Lower leg skin (tissue), 4 donors: ENCODE measurements at regions not wholly inside any gene's neighbourhood (a gene's known extent, or its start where the extent isn't known, plus 50 kb on each side); places are given as distances from the start of the nearest gene placed in this dataset.

Source experiments
- DNase-seq, 2 donors: peaks; one replicate each; pipeline ENCODE4 v3.0.0-alpha.2; 2019; ENCODE audit warnings: low spot score in 2 of 2
- H3K4me3 ChIP-seq: fragments of 200-600 bp; sonication (generic); 2 replicates; pipeline ENCODE4 v1.5.1; 2017; ENCODE audit warnings: mild to moderate bottlenecking, low read depth; ENCODE audit not compliant: poor library complexity, severe bottlenecking
- POLR2A ChIP-seq, 2 donors: fragments of 450-650 bp; IDR thresholded peaks; one replicate each; pipeline ENCODE4 v1.6.1; 2016 to 2017; ENCODE audit warnings: antibody characterized with exemption in 2 of 2, mild to moderate bottlenecking in 1 of 2, moderate library complexity in 1 of 2
- WGBS, 2 donors: methylation state at CpG; one replicate each; pipeline ENCODE4 v1.1.5; 2018; 5-methylcytosine and 5-hydroxymethylcytosine counted together
- intact Hi-C: fragments of 100-400 bp; cut with DNase I; formaldehyde crosslinking; loops from one replicate; pipeline ENCODE4 v1.15.0; 2023; ENCODE audit warnings: low total_unique reads
- TF ChIP-seq, protein P1 (sequence below), 3 donors: fragments of 450-650 bp; IDR thresholded peaks; one replicate each; pipeline ENCODE4 v1.5.1; 2016; ENCODE audit warnings: antibody characterized with exemption in 3 of 3, mild to moderate bottlenecking in 3 of 3, moderate library complexity in 2 of 3

DNA sequence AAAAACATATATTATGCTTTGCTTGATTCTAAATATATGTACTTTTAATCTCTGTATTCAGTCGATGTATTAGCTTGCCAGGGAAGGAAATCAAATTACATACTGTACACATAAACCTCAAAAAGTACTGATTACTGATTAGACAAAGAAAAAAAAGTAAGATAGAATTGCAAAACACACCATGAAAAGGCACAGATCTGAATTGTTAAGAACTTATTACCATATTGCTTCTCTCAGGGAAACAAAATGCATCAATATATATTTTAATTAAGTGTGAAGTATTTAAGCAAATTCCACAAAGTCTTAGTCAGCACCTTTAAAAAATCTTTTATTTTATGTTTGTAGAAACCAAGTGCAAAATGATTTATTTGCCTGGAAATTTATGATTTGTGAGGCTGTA is 309.3 kb downstream of the RNF144A start:
- intact Hi-C loops: no loop called here

DNA sequence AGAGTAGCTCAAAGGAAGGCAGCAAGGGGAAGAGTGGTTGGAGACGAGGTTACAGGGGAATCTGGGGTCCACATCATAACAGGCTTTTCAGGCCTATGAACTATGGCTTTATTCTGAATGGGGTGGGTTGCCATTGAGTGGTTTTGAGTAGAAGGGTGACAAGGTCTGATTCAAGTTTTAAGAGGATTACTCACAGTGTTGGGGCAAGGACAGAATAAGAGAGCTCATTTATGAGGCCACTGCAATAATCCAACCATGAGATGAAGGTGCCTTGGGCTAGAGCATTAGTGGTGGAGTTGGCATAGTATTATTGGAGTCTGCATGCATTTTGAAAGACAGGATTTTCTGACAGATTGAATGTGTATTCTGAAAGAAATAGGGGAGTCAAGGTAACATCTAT is 315.9 kb downstream of the RNF144A start:
- TF ChIP-seq, protein P1, sequence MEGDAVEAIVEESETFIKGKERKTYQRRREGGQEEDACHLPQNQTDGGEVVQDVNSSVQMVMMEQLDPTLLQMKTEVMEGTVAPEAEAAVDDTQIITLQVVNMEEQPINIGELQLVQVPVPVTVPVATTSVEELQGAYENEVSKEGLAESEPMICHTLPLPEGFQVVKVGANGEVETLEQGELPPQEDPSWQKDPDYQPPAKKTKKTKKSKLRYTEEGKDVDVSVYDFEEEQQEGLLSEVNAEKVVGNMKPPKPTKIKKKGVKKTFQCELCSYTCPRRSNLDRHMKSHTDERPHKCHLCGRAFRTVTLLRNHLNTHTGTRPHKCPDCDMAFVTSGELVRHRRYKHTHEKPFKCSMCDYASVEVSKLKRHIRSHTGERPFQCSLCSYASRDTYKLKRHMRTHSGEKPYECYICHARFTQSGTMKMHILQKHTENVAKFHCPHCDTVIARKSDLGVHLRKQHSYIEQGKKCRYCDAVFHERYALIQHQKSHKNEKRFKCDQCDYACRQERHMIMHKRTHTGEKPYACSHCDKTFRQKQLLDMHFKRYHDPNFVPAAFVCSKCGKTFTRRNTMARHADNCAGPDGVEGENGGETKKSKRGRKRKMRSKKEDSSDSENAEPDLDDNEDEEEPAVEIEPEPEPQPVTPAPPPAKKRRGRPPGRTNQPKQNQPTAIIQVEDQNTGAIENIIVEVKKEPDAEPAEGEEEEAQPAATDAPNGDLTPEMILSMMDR (IDR thresholded peaks at IDR 0.05): no peak
- 44 to 91% methylated on average over 1 of the region's 1 CpG for WGBS, 2 donors
- intact Hi-C loops: no loop called here

More for the DNA sequence above, 309.3 kb downstream of the RNF144A start:
- TF ChIP-seq, protein P1 (IDR thresholded peaks at IDR 0.05): no peak
- TF ChIP-seq POLR2A (IDR thresholded peaks at IDR 0.05): no peak
- no peak overlapping the region for H3K4me3 ChIP-seq
- no peak for DNase-seq
- 8 to 18% methylated on average over 1 of the region's 1 CpG for WGBS, 2 donors

DNA sequence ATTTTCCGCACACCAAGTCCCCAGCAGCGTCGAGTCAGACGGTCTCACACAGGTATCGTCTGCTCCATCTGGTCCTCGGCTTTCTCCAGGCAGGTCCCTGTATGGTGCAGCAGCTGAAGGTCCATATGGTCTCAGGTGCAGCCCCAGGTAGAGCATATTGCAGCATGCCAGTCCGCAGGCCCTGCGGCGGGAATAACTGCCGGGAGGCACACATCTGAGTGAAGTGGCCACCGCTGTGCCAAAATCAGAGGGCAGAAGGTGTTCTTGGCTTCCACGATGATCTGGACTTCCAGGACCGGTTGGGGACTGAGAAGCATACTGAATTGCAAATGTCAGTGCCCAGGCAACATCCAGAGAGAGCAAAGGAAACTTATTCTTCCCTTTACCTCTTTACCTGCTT is 320.3 kb downstream of the RNF144A start:
- H3K4me3 ChIP-seq: no peak overlapping the region
- TF ChIP-seq, protein P1 (IDR thresholded peaks at IDR 0.05): no peak
- TF ChIP-seq POLR2A (IDR thresholded peaks at IDR 0.05): no peak
- WGBS, 2 donors: 90 to 92% methylated on average over 13 of the region's 13 CpGs
- DNase-seq: no peak
- intact Hi-C loops: no loop called here

More for the DNA sequence above, 315.9 kb downstream of the RNF144A start:
- no peak for DNase-seq
- no peak overlapping the region for H3K4me3 ChIP-seq

DNA sequence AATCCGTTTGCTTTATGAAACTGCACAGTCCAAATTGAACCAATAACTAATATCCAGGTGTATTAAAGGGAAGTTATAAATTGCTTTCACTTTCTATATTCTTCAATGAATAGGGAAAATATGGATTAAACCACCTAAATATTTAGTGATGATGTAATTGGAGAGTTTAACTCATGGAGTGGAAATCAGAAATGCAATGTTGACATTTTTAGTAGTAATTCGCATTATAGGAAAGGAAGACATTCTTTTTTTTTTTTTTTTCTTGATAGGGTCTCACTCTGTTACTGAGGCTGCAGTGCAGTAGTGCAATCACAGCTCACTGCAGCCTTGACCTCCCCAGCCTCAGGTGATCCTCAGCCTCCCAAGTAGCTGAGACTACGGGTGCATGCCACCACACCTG is 321.9 kb downstream of the RNF144A start:
- no peak overlapping the region for H3K4me3 ChIP-seq
- 74 to 81% methylated on average over 3 of the region's 3 CpGs for WGBS, 2 donors
- TF ChIP-seq, protein P1 (IDR thresholded peaks at IDR 0.05): no peak
- TF ChIP-seq POLR2A (IDR thresholded peaks at IDR 0.05): no peak
- DNase-seq: no peak
- intact Hi-C loops: no loop called here

DNA sequence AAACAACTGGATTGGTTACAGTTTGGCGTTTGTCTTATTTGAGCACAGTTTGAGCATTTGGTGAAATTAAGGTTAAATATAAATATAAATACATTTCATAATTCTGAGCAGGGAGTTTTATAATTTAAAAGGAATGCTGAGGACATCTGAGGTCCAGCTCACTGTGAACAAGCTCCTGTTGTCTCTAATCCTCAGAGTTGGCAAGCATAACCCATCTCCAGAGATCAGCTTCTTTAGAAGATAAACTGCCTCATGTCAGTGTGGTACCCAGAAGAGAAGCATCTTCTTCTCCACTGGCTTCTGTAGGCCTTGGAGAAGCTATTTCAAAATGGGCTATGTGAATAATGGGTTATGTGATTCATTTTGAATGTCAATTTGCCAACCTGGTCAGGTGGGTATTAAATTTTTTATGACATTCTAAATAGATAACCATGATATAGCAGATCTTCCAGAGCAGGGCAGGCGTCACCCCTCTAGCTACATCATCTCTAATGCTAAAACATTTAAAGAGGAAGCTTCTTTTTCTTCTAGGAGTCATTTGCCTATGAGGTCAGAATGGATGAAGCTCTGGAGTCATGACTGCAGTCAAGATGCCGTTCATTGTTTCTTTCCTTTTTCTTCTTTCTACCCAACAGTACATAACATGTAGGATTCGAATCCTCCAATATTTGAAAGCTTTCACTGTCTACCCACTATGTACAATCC is 324.0 kb downstream of the RNF144A start:
- intact Hi-C loops: no loop called here
- TF ChIP-seq POLR2A (IDR thresholded peaks at IDR 0.05): no peak
- TF ChIP-seq, protein P1 (IDR thresholded peaks at IDR 0.05): no peak
- H3K4me3 ChIP-seq: no peak overlapping the region
- 84 to 89% methylated on average over 4 of the region's 4 CpGs for WGBS, 2 donors
- no peak for DNase-seq
